IPS-NIHi7 (cell line): ENCODE measurements at regions not wholly inside any gene's neighbourhood (a gene's known extent, or its start where the extent isn't known, plus 50 kb on each side); places are given as distances from the start of the nearest gene placed in this dataset.
"Not testable (repeated sequence)": the region's sequence is repeated elsewhere in the genome, so short reads cannot be mapped to it uniquely, and the experiment has no call there.

Experiments used
- DNase-seq: peaks from one replicate; pipeline ENCODE4 v3.0.0; 2012; ENCODE audit warnings: mixed read lengths; ENCODE audit errors: extremely low spot score

DNA sequence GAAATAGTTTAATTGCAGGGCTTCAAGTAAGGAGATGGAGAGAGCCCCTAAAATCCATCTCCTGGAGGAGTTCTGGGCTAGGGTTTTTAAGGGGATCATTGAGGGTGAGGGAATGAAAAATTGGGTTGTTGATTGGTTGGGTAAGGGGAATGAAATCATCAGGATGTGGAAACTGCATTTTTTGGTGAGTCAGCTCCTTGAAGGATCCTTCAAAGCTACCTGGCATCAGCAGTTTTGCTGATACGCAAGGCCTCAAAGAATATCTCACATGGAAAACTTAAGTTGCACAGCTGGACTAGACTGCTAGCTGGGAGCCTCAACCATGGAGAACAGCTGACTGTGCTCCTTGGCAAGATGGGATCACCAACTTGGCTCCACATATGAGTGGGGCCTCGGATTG lies 136.7 kb downstream of the FGF10 start:
- DNase-seq, result no peak

DNA sequence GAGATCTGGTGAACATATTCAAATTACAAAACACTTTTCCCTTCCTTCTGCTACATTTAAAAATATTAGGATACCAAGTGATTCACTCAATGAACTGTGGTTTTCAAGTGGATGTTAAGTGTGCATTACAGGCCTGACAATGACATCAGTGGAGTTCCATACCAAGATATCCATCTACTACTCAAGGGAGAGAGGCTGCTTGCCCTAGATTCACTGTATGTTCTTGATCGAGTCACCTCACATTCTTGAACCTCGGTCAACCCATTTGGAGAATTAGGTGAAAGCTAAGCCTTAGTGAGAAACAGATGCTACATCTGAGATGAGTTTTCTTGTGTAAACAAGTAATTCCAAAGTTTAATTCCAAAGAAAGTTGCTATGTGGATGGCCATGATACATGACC lies 142.2 kb downstream of the FGF10 start:
- no peak for DNase-seq

DNA sequence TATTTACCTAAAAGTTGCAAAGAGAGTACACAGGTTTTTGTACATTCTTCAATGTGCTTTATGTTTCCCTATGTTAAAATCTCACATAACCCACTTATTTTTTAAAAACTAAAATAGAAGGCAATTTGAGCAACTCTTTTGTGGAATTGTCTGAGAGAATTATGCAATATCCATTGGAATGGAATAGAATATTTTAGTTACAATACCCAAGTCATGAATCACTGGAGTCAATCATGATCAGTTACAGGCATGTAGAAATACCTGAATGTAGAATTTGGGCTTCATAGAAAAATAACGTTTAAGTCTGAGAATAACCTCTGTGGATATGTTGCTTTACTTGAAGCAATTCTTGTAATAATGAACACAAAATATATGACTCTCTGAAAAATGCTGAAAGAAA lies 143.3 kb downstream of the FGF10 start:
- DNase-seq, result no peak

DNA sequence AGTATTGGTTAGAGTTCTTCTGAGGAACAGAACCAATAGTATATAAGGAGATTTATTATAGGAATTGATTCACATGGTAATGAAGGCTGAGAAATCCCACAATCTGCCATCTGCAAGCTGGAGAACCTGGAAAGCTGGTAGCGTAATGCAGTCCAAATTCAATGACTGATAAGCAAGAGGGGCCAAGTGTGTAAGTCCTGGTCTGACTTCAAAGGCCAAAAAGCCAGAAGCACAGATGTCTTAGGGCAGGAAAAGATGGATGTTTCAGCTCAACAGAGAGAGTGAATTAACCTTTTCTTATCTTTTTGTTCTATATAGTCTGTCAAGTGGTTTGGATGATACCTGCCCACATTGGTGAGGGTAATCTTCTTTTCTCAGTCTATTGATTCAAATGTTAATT lies 146.4 kb downstream of the FGF10 start:
- no peak for DNase-seq

DNA sequence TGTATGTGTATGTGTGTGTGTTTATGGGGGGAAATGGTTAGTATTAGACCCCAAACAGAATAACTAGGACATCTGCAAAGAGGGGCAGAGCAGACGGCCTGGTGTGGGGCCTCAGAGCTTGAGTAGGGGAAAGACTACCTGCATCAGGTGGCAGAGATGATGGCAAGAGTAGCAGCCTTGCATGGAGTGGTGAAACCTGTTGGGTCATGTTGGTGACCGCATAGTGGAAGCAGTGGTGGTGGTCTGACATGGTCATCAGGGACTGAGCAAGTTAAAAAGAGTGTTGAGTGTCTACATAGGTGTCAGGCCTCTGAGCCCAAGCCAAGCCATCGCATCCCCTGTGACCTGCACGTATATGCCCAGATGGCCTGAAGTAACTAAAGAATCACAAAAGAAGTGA lies 153.2 kb downstream of the FGF10 start:
- no peak for DNase-seq

DNA sequence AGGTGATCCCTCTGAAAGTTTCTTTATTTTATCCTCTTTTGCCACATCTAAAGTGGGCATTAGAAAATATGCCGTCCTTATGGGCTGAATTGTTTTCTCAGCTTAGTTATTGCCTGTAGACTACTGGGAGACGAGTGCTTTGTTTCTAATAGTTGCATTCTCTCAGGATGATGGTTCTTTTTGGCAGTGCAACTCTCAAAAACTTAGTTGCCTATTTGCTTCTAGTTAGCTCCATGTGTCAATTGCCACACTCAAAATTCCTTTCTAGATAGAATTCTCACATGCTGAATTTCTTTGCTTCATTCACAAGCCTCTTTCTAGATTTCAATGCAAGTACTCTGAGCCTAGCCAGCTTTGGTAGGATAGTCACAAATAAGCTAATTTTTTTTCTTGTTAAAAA lies 155.5 kb downstream of the FGF10 start:
- DNase-seq, result no peak

DNA sequence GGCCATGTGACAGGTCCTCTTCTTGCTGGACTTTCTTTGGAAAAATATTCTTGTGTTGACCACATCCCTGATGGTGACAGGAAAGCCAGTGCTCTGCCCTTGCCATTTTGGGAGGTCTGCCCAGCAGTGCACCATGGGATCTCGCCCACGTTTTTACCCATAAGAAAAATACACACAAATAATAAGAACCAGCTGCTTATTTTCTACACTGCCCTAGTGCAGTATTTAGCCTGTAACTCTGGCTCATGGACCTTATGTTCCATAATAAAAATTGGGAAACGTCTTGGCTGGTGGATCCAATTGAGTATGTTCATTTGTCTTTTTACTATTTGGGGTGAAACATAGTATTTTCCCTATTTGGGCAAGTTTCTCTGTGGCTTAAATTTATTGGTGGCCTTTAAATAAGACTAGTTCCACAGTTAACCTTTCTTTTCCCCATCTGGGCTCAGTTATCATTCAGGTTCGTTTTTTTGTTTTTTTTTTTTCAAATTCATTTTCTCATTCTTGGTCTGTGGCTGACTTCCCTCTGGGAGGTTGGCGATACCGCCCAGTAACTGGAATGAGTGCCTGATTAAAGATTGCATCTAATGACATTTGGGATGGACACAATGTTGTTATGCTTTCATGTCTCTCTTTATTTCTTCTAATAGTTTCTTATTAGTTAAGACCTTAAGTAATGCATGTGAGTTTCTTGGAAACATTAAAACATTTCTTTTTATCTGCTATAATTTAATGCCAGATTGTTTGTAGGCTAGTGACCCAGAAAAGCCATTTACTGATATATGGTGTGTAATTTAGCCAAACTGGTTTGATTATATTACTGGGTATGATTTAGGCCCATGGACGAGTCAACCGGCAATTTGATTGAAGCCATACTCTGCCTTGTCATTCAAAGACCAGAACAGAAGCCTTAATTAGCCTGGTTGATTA lies 163.7 kb downstream of the FGF10 start:
- no peak for DNase-seq

DNA sequence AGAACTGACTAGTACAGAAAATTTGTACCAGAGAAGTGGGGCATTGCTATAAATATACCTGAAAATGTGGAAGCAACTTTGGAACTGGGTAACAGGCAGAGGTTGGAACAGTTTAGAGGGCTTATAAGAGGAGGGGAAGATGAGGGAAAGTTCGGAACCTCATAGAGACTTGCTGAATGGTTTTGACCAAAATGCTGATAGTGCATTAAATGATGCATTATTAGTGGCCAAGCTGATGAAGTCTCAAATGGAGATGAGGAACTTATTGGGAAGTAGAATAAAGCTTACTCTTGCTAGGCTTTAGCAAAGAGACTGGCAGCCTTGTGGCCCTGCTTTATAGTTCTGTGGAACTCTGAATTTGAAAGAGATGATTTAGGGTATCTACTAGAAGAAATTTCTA lies 189.8 kb downstream of the FGF10 start:
- DNase-seq, result no peak

DNA sequence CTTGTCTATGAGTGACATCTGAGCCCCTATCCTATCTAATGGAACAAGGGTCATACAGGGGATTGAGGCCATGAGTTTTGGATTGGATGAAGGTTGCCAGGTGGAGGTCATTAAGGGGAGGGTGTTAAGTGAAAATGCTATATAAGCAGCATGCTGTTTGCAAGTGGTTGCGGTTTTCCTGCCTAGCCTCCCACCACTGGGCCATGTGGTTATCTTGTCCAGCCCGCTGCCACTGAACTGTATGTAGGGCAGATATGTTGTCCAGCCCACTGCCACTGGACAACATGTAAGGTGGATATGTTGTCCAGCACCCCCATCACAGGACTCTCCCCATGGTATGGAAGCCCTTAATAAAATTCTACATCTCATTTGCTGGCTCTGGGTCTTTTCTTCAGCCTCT lies 200.0 kb downstream of the FGF10 start:
- no peak for DNase-seq

DNA sequence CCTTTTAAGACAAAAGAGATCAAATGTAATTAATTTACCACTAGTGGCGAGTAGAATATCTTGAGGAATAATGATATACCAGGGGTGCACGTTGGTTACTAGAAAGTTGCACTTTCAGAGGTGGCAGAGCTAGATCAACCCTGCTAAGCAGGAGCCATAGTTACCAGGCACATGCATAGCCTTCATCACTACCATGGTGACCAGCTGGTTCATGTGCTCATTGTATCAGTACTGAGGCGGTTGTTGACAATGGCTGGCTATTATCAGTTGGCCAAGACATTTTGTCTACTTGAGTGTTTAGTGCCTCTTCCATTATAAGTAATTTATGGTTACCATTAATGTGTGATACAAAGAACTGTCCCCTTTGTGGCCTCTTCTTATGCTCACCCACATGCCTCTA lies 201.2 kb downstream of the FGF10 start:
- no peak for DNase-seq

DNA sequence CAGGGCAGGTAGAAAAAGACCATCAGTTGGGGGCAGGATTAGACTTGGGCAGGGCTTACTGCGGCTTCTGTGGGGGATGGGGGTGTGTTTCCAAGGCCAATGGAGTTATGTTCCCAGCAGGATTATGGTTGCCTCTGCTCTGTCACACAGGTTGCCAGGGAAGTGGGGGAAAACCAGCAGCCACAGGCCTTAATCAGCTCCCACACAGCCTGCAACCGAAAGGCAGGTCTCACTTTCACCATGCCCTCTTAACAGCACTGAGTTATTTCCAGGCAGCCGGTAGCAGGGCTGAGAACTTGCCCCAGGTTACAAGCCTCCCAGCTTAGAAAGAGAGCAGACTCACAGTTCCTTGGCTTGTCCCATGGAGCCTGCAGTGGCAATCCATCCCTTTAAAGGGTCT lies 205.5 kb downstream of the FGF10 start:
- no peak for DNase-seq

DNA sequence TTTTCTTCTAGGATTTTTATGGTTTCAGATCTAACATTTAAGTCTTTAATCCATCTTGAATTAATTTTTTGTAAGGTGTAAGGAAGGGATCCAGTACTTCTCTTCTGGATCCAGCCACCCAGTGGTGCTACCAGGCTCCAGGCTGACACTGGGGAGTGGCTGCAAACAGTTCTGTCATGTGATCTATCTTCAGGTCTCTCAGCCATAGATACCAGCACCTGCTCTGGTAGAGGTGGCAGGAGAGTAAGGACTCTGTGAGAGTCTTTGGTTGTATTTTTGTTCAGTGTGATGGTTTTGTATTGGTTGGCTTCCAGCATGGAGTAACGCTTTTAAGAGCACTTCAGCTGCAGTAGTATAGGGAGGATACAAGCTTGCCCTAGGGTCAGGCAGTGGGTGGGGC lies 205.9 kb downstream of the FGF10 start:
- DNase-seq, result no peak

DNA sequence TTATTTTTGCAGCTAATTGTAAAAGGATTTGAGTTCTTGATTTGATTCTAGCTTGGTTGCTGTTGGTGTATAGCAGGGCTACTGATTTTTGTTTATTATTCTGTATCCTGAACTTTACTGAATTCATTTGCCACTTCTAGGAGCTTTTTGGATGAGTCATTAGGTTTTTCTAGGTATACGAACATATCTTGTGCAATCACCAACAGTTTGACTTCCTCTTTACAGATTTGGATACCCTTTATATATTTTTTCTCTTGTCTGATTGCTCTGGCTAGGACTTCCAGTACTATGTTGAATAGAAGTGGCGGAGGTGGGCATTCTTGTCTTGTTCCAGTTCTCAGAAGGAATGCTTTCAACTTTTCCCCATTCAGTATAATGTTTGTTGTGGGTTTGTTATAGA lies 210.8 kb downstream of the FGF10 start:
- no peak for DNase-seq

DNA sequence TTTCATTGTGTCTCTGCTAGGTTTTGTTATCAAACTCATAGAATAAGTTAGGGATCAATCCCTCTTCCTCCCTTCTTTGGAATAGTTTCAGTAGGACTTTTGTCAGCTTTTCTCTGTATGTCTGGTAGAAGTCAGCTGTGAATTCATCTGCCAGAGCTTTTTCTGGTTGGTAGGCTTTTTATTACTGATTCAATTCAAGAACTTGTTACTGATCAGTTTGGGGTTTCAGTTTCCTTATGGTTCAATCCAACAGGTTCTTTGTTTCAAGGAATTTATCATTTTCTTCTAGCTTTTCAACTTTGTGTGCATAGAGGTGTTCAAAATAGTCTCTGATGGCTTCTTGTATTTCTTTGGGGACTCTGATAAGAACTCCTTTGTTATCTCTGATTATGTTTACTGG lies 221.7 kb downstream of the FGF10 start:
- DNase-seq, result no peak

DNA sequence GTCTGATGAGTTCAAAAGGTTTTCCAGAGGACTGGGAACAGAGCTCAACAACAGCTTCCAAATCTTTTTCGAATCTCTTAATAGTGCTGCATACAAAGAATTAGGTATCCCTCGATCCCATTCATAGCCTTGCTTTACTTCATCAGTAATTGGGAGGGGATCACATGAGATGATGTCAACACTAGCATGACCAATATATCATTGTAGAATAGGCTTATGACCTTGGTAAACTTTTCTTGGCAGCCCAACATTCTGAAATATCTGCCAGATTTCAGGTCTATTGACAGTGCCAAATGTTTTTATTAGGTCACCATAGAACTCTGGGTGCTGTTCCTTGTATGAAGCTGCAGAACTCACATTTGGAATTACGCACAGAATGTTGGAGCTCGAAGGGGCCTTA lies 228.9 kb downstream of the FGF10 start:
- no peak for DNase-seq

DNA sequence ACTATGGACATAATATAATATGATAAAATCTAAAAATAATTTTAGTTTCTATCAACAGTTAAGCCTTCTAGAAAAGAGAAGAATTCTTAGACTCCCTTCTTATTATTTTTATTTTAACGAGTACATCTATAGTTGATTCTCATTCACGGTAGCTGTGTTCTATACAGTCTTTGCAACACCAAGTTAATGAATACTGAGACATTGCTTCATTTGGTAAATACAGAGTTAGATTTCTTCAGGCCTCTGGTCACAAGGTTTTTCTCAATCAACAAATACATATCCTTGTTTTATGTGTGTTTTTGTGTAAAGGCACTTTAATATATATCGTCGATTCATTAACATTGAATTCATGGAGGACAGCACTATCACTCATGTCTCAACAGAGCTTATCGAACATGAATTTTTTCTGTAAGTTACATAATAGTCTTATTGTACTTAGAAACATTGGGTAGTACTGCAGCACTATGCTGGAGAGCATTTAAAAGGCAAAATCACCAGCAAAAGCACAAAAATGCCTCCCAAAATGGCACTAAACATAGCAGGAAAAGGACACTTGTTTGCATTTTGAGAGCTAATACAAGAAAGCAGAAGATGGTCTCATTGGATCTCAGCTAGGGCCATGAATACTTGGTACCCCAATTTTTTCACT lies 239.0 kb downstream of the FGF10 start:
- no peak for DNase-seq

DNA sequence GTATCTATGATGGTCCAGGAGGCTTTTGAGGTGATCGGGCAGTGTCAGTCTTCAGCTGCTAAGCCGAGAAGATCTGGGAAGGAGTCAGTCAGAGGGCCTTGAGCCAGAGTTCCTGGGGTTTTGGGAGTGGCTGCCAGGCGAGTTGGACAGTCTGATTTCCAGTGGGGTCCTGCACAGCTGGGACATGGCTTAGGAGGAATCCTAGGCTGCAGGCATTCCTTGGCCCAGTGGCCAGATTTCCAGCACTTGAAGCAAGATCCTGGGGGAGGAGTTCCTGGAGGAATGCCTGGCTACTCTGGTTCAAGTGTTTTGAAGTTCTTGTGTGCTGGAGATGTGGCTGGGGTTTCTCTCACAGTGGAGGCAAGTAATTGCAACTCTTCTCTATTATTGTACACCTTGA lies 271.3 kb downstream of the FGF10 start:
- not testable (repeated sequence) for DNase-seq

DNA sequence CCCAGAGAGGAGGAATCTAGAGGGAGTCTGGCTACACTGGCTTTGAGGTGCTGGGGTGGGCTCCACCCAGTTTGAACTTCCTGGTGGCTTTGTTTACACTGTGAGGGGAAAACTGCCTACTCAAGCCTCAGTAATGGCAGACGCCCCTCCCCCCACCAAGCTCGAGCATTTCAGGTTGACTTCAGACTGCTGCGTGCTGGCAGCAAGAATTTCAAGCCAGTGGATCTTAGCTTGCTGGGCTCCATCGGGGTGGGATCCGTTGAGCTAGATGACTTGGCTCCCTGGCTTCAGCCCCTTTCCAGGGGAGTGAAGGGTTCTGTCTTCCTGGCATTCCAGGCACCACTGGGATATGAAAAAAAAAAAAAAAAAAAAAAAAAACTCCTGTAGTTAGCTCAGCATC lies 281.0 kb downstream of the FGF10 start:
- DNase-seq, result not testable (repeated sequence)

DNA sequence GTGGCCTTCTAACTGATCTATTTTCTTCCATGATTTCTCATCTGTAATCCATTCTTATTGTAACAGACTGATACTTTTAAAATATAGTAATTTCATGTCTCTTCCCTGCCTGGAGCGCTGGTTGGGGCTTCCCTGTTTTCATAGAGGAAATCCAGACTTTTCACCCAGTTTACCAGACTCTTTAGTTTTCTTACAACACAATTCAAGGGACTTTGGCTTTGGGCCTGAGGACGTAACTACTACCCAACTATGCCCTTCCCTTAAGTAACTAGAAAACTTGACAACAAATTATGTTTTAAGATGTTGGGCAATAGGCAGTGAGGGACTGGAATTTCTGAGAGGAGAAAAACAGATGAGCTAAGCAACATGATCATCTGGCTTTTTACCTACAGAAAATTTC lies 289.6 kb downstream of the FGF10 start:
- DNase-seq, result no peak

DNA sequence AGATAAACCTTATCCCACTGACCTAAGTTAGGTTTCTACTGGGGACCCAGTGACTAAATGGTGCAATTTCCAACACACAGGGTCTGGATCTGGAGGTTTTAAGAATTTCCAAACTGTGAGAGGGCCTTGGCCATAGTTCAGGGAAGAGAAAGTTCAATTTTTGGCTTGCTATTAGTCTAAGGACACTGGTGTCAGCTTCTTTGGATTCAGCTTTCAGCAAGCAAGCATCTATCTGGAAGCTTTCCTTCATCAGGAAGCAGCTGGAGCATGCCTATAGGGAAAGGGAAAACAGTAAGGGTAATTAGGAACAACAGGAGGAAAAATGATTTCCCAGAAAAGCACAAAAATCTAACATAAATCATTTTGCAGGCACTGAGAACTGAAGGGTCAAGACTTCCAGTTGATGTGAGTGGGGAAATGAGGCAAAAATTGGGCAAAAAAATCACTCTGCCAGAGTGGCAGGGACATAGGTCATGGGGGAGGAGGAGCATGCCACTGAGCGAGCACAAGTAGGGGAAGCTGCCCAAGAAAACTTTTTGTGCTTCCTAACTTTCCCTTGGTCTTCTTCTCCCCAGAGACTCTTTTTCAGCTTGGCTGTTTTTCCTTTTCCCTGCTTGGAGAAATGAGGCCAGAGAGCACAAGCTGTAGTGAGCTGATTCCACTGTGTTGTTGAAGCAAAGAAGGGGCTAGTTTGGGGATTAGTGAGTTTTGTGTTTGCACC lies 299.6 kb downstream of the FGF10 start:
- DNase-seq, result no peak

DNA sequence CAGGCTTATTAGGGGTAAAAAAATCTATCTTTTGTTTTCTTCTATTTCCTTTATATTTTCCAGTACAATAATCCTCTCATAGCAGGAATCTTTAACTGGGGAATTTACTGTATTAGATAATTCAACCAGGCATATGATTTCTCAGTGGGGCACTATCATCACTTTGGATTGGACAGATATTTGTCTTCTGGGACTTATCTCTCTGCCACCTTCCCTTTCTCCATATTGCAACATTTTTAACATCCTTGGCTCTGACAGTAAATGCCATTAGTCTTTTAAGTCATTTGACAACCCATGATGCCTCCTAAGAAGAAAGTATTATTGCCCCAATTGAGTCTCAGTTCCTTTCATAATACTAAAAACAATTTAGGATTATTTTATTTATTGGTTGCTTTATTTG lies 304.1 kb downstream of the FGF10 start:
- DNase-seq, result no peak

DNA sequence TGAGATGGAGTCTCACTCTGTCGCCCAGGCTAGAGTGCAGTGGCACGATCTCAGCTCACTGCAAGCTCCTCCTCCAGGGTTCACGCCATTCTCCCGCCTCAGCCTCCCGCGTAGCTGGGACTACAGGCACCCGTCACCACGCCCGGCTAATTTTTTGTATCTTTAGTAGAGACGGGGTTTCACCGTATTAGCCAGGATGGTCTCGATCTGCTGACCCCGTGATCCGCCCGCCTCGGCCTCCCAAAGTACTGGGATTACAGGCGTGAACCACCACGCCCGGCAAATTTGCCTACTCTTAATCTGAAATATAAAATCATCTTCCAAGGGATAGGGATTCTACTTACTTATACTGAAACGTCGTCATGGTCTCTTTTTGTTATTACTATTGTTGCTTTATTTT lies 314.7 kb downstream of the FGF10 start:
- not testable (repeated sequence) for DNase-seq

DNA sequence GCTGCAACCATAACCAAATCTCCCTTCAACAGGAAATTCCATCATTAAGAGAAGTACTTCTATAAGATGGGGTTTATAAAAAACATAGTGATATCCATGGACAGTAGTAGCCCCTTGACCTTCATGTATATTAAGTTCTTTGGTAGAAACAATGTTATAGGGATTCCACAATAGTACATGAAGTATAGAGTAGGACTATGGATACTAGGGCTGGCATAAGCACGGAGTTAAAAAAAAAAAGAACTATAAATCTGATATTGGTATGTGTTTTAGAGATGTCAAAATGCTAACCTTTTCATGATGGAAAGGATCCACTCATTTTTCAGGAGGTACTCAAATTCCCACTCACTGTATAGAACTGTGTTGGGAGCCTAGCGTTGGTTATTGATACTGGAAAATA lies 337.6 kb downstream of the FGF10 start:
- no peak for DNase-seq
